MM.1S (cell line): ENCODE measurements at regions not wholly inside any gene's neighbourhood (a gene's known extent, or its start where the extent isn't known, plus 50 kb on each side); places are given as distances from the start of the nearest gene placed in this dataset.

Experiments used
- EZH2phosphoT487 ChIP-seq: fragments of 300-600 bp; sonication (generic); IDR thresholded peaks from 2 replicates; pipeline ENCODE4 v1.6.1; 2018; ENCODE audit warnings: antibody characterized with exemption, low read length
- TF ChIP-seq, protein P1 (sequence below): fragments of 300-600 bp; sonication (generic); IDR thresholded peaks from 2 replicates; pipeline ENCODE4 v1.5.1; 2016; ENCODE audit warnings: antibody characterized with exemption, low read length, mixed read lengths

DNA sequence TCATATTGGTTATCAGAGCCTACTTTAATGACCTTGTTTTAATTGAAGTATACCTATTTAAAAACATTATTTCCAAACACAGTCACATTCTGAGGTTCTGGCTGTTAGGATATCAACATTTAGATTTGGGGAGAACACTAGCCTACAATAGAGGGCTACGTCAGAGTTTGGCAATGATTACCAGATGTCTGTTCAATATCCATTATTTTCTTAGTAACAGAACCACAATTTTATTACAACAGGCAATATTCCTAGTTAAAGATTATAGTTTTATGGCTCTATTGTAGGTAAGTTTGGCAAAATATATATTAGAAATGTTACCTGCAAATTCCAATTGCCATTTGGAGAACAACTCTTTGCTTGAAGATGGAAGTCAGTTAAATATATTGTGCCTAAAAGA, 1163.1 kb upstream of the MIR17HG start:
- TF ChIP-seq, protein P1, sequence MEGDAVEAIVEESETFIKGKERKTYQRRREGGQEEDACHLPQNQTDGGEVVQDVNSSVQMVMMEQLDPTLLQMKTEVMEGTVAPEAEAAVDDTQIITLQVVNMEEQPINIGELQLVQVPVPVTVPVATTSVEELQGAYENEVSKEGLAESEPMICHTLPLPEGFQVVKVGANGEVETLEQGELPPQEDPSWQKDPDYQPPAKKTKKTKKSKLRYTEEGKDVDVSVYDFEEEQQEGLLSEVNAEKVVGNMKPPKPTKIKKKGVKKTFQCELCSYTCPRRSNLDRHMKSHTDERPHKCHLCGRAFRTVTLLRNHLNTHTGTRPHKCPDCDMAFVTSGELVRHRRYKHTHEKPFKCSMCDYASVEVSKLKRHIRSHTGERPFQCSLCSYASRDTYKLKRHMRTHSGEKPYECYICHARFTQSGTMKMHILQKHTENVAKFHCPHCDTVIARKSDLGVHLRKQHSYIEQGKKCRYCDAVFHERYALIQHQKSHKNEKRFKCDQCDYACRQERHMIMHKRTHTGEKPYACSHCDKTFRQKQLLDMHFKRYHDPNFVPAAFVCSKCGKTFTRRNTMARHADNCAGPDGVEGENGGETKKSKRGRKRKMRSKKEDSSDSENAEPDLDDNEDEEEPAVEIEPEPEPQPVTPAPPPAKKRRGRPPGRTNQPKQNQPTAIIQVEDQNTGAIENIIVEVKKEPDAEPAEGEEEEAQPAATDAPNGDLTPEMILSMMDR: no peak
- TF ChIP-seq EZH2phosphoT487: no peak
